PC-9 (cell line): ENCODE measurements at regions not wholly inside any gene's neighbourhood (a gene's known extent, or its start where the extent isn't known, plus 50 kb on each side); places are given as distances from the start of the nearest gene placed in this dataset.
A peak's percentile ranks its signal among the peaks of the same experiment; 100 is the strongest.
"Not testable (repeated sequence)": the region's sequence is repeated elsewhere in the genome, so short reads cannot be mapped to it uniquely, and the experiment has no call there.

ENCODE experiments used
- BruUV-seq: library from RNA; stranded (reverse); fragments of 400-500 nt; replicated peaks from 2 replicates; lab custom pipeline; 2021; lab: Mats Ljungman, UMichigan
- CTCF ChIA-PET: fragments of 300-600 bp; sonication (Branson Sonifier 250); formaldehyde crosslinking; loops from one replicate; lab custom pipeline; 2022; ENCODE audit warnings: antibody characterized with exemption; lab: Charles Lee
- POLR2A ChIA-PET: fragments of 300-600 bp; sonication (Branson Sonifier 250); formaldehyde crosslinking; loops from one replicate; lab custom pipeline; 2022; ENCODE audit warnings: antibody characterized with exemption; ENCODE audit not compliant: unreplicated experiment; lab: Charles Lee
- DNase-seq, 2 experiments: peaks; one replicate each; pipeline versions ENCODE4 v3.0.0 to v3.0.0-alpha.2; 2015 to 2022; ENCODE audit warnings: mixed read lengths in 1 of 2
- H2AFZ ChIP-seq: fragments of 200-600 bp; sonication (generic); 2 replicates; pipeline ENCODE4 v1.8.1; 2017; ENCODE audit warnings: antibody characterized with exemption
- H3F3A ChIP-seq: fragments of 200-600 bp; sonication (generic); 2 replicates; pipeline ENCODE4 v1.8.1; 2017; ENCODE audit warnings: antibody characterized with exemption, mild to moderate bottlenecking, low read depth; ENCODE audit not compliant: insufficient read depth
- H3K27ac ChIP-seq: fragments of 200-600 bp; sonication (generic); 2 replicates; pipeline ENCODE4 v1.6.1; 2016; ENCODE audit warnings: mixed run types
- H3K27me3 ChIP-seq: fragments of 200-600 bp; sonication (generic); 2 replicates; pipeline ENCODE4 v1.6.1; 2016; ENCODE audit warnings: low read depth, mixed run types; ENCODE audit not compliant: insufficient read depth
- H3K36me3 ChIP-seq: fragments of 200-600 bp; sonication (generic); 2 replicates; pipeline ENCODE4 v1.6.1; 2016; ENCODE audit warnings: low read depth, mixed run types
- H3K4me1 ChIP-seq: fragments of 200-600 bp; sonication (generic); replicated peaks from 2 replicates; pipeline ENCODE4 v1.6.1; 2016; ENCODE audit warnings: mixed run types; ENCODE audit not compliant: insufficient read depth
- H3K4me2 ChIP-seq: fragments of 200-600 bp; sonication (generic); 2 replicates; pipeline ENCODE4 v1.6.1; 2017; ENCODE audit warnings: mixed run types
- H3K4me3 ChIP-seq: fragments of 200-600 bp; sonication (generic); 2 replicates; pipeline ENCODE4 v1.6.1; 2016; ENCODE audit warnings: mixed run types
- H3K79me2 ChIP-seq: fragments of 200-600 bp; sonication (generic); 2 replicates; pipeline ENCODE4 v1.6.1; 2017; ENCODE audit warnings: low read depth, mixed run types
- H3K9me2 ChIP-seq: fragments of 200-600 bp; sonication (generic); 2 replicates; pipeline ENCODE4 v1.8.1; 2017; ENCODE audit warnings: mild to moderate bottlenecking; ENCODE audit not compliant: insufficient read depth
- H3K9me3 ChIP-seq: fragments of 200-600 bp; sonication (generic); 2 replicates; pipeline ENCODE4 v1.8.1; 2016; ENCODE audit warnings: low read depth; ENCODE audit not compliant: insufficient read depth
- H4K20me1 ChIP-seq: fragments of 200-600 bp; sonication (generic); 2 replicates; pipeline ENCODE4 v1.8.1; 2017; ENCODE audit not compliant: insufficient read depth
- EZH2 ChIP-seq: fragments of 200-600 bp; sonication (generic); IDR thresholded peaks from 2 replicates; pipeline ENCODE4 v1.8.0; 2017; ENCODE audit warnings: antibody characterized with exemption, low read depth
- intact Hi-C: fragments of 100-400 bp; cut with micrococcal nuclease; formaldehyde crosslinking; loops from one replicate; pipeline ENCODE4 v1.10.0; 2022; ENCODE audit not compliant: unreplicated experiment
- TF ChIP-seq, protein P1 (sequence below): fragments of 200-600 bp; sonication (generic); conservative IDR thresholded peaks from 2 replicates; pipeline ENCODE4 v1.6.1; 2017; ENCODE audit warnings: mixed run types, antibody characterized with exemption, mild to moderate bottlenecking, moderate library complexity

- CTCF ChIA-PET, result no interaction called here
- intact Hi-C loops, result no loop called here
- POLR2A ChIA-PET, result no interaction called here
These were observed 65.3 kb upstream of the LRFN5 start for GRCh38 chr14:41541333-41541732.

GRCh38 chr14:41532255-41532654, 74.4 kb upstream of the LRFN5 start:
- ChIA-PET CTCF (no interaction called here), POLR2A (no interaction called here)
- intact Hi-C loops, result no loop called here
- Histone ChIP-seq H4K20me1 (no peaks in the 10 kb centered on the region), H3K9me3 (no peaks in the 10 kb centered on the region), H3K4me3 (no peak overlapping the region), H3K27ac (no peak overlapping the region), H3F3A (no peaks in the 10 kb centered on the region), H2AFZ (no peak overlapping the region), H3K79me2 (no peaks in the 10 kb centered on the region), H3K27me3 (no peaks in the 10 kb centered on the region), H3K9me2 (no peaks in the 10 kb centered on the region), H3K36me3 (no peaks in the 10 kb centered on the region), H3K4me2 (no peak overlapping the region), H3K4me1 (no peaks in the 10 kb centered on the region)
- BruUV-seq, result no TSS peak
- no peak for TF ChIP-seq EZH2
- TF ChIP-seq, protein P1, sequence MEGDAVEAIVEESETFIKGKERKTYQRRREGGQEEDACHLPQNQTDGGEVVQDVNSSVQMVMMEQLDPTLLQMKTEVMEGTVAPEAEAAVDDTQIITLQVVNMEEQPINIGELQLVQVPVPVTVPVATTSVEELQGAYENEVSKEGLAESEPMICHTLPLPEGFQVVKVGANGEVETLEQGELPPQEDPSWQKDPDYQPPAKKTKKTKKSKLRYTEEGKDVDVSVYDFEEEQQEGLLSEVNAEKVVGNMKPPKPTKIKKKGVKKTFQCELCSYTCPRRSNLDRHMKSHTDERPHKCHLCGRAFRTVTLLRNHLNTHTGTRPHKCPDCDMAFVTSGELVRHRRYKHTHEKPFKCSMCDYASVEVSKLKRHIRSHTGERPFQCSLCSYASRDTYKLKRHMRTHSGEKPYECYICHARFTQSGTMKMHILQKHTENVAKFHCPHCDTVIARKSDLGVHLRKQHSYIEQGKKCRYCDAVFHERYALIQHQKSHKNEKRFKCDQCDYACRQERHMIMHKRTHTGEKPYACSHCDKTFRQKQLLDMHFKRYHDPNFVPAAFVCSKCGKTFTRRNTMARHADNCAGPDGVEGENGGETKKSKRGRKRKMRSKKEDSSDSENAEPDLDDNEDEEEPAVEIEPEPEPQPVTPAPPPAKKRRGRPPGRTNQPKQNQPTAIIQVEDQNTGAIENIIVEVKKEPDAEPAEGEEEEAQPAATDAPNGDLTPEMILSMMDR, result no peak
- DNase-seq, result no peak

More at GRCh38 chr14:41541333-41541732, 65.3 kb upstream of the LRFN5 start:
- H3K4me3 ChIP-seq, result no peak overlapping the region
- H3K27ac ChIP-seq, result no peak overlapping the region
- no peak overlapping the region for H2AFZ ChIP-seq
- no TSS peak for BruUV-seq
- no peak for DNase-seq
- H4K20me1 ChIP-seq, result no peaks in the 10 kb centered on the region
- no peak overlapping the region for H3K4me2 ChIP-seq
- H3K9me2 ChIP-seq, result no peaks in the 10 kb centered on the region
- H3K79me2 ChIP-seq, result no peaks in the 10 kb centered on the region
- H3K4me1 ChIP-seq, result no peaks in the 10 kb centered on the region
- TF ChIP-seq, protein P1, result no peak
- no peak for TF ChIP-seq EZH2
- H3K9me3 ChIP-seq, result no peaks in the 10 kb centered on the region
- no peaks in the 10 kb centered on the region for H3K27me3 ChIP-seq
- H3K36me3 ChIP-seq, result no peaks in the 10 kb centered on the region
- H3F3A ChIP-seq, result no peaks in the 10 kb centered on the region

DNA sequence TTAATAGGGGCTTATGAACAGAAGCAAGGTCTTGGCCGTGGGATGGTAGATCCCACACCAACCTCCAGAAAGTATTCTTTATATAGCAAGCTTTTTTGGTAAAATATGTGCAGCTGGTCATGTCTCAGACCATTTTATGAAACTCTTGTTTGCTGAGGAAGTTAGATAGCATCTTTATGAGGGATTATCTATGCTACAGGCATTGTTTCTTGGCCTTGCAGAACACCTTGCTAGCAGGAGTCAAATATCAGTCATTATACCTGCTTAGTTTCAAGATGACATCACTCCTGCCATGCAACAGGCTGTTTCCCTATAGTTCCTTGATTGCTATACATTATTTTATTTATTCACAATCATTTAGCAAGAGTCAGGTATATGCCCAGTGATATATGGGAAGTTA, 84.8 kb upstream of the LRFN5 start:
- POLR2A ChIA-PET, result no interaction called here

GRCh38 chr14:41518030-41518429, 88.6 kb upstream of the LRFN5 start:
- CTCF ChIA-PET, H3K36me3 ChIP-seq, H4K20me1 ChIP-seq, H2AFZ ChIP-seq, H3K4me3 ChIP-seq, H3K4me1 ChIP-seq, H3F3A ChIP-seq, H3K4me2 ChIP-seq, DNase-seq, H3K9me2 ChIP-seq, H3K27ac ChIP-seq, H3K9me3 ChIP-seq, POLR2A ChIA-PET, intact Hi-C loops, BruUV-seq, H3K79me2 ChIP-seq, H3K27me3 ChIP-seq: not testable (repeated sequence)

More for the DNA sequence above, 84.8 kb upstream of the LRFN5 start:
- no TSS peak for BruUV-seq
- Histone ChIP-seq H3K36me3 (no peaks in the 10 kb centered on the region), H3K4me1 (no peaks in the 10 kb centered on the region), H3F3A (no peaks in the 10 kb centered on the region), H2AFZ (no peak overlapping the region), H3K79me2 (no peaks in the 10 kb centered on the region), H3K27me3 (no peaks in the 10 kb centered on the region), H3K27ac (no peak overlapping the region), H3K9me3 (no peaks in the 10 kb centered on the region), H3K4me2 (no peak overlapping the region), H4K20me1 (no peaks in the 10 kb centered on the region), H3K9me2 (no peaks in the 10 kb centered on the region), H3K4me3 (no peak overlapping the region)
- intact Hi-C loops, result no loop called here
- CTCF ChIA-PET, result no interaction called here
- TF ChIP-seq, protein P1, result no peak
- TF ChIP-seq EZH2, result no peak
- DNase-seq, result peak in 1 of 2 experiments; percentile 43
